Small intestine (tissue), 7 donors: ENCODE measurements at regions not wholly inside any gene's neighbourhood (a gene's known extent, or its start where the extent isn't known, plus 50 kb on each side); places are given as distances from the start of the nearest gene placed in this dataset.
A peak's percentile ranks its signal among the peaks of the same experiment; 100 is the strongest.

ENCODE experiments used
- DNase-seq, 2 donors: peaks; one replicate each; pipeline versions ENCODE4 v3.0.0 to v3.0.0-alpha.2; 2013
- FAIRE-seq: peaks from 2 replicates; lab custom pipeline; 2012; peaks lifted over from hg19 to GRCh38; lab: Jason Lieb, UNC
- H3K27ac ChIP-seq, 3 donors: one replicate each; pipeline ENCODE4 v1.5.1; 2013; ENCODE audit warnings: low read length in 2 of 3, mild to moderate bottlenecking in 2 of 3, control low read depth in 1 of 3, inconsistent platforms in 1 of 3, low read depth in 1 of 3, moderate library complexity in 1 of 3
- H3K27me3 ChIP-seq, 3 donors: one replicate each; pipeline ENCODE4 v1.6.1; 2013; ENCODE audit warnings: low read length in 3 of 3, inconsistent platforms in 1 of 3; ENCODE audit not compliant: control insufficient read depth in 3 of 3, insufficient read depth in 3 of 3
- H3K36me3 ChIP-seq, 3 donors: one replicate each; pipeline ENCODE4 v1.6.1; 2013; ENCODE audit warnings: low read length in 3 of 3, inconsistent platforms in 1 of 3, low read depth in 1 of 3, mild to moderate bottlenecking in 1 of 3, moderate library complexity in 1 of 3; ENCODE audit not compliant: control insufficient read depth in 3 of 3, insufficient read depth in 2 of 3
- H3K4me1 ChIP-seq, 3 donors: one replicate each; pipeline ENCODE4 v1.6.1; 2013; ENCODE audit warnings: low read length in 2 of 3, inconsistent platforms in 1 of 3, low read depth in 1 of 3, mild to moderate bottlenecking in 1 of 3, moderate library complexity in 1 of 3; ENCODE audit not compliant: control insufficient read depth in 3 of 3, insufficient read depth in 2 of 3
- H3K4me3 ChIP-seq, 3 donors: one replicate each; pipeline ENCODE4 v1.5.1; 2013; ENCODE audit warnings: low read length in 3 of 3, control low read depth in 1 of 3, inconsistent platforms in 1 of 3, low read depth in 1 of 3, mild to moderate bottlenecking in 1 of 3, moderate library complexity in 1 of 3
- H3K9me3 ChIP-seq, 2 donors: one replicate each; pipeline ENCODE4 v1.6.1; 2013; ENCODE audit warnings: low read depth in 1 of 2, low read length in 1 of 2; ENCODE audit not compliant: control insufficient read depth in 2 of 2, insufficient read depth in 1 of 2
- WGBS, 3 donors: extraction: QIAGEN DNeasy Blood & Tissue Kit; methylation state at CpG; one replicate each; pipeline ENCODE4 v1.1.7; 2013; 5-methylcytosine and 5-hydroxymethylcytosine counted together
- donor health status: healthy with polysubstance abuse.
- donor health status: control.
- donor health status: control.
- donor health status: Bipolar disorder and iron deficiency.
- donor health status: healthy.

DNA sequence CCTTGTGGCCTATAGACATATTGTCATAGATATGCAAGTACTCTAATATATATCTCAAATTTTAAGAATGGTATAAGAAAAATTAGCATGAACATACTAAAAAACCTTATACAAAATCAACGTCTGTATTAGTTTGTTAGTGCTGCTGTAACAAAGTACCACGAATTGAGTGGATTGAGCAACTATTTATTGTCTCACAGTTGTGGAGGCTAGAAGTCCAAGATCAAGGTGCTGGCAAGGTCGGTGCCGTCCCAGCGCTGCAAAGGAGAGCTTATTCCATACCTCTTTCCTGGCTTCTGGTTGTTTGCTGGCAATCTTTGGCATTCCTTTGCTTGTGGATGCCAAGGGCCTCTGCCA lies 317.6 kb upstream of the FERMT1 start:
- Histone ChIP-seq H3K4me3 (no peak overlapping the region), H3K4me1 (no peaks in the 10 kb centered on the region), H3K27ac (no peak overlapping the region), H3K27me3 (no peaks in the 10 kb centered on the region), H3K9me3 (no peaks in the 10 kb centered on the region), H3K36me3 (no peaks in the 10 kb centered on the region)
- no peak for DNase-seq
- 62 to 88% (median 81%) methylated on average over 5 of the region's 5 CpGs for WGBS, 3 donors
- no peak for FAIRE-seq

DNA sequence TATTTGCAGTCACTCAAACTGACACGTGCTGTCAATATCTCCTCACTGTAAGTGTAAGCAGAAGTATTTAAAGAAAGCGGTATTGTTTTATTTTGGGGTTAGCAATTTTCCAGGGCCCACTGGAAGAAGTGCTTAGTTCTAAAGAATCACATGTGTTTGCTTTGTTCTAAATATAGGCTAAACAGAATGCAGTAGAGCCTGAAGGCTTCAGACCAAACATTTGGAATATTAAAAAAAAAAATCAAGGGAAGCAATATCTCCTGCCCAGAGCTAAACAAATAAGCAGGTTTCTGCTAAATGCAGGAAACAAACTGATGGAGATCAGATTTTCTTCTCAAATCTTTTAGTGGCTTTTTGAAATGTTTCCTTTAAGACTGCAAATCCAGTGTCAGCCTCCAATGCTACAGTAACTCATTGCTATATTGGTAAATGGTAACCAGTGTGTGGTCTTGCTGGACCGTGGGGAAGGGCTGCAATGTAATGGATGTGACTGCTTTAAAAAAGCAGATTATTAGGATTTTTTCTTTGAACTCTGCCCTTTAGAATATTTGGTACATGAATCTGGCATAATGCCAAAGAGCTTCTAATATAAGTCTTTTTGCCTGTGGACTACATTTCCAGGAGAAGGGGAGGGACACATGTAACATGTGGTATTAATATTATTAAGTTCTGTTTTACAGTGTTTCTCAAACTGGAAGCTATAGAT lies 317.1 kb upstream of the FERMT1 start:
- H3K27ac ChIP-seq: no peak overlapping the region
- no peaks in the 10 kb centered on the region for H3K36me3 ChIP-seq
- H3K4me3 ChIP-seq: no peak overlapping the region
- 64 to 71% (median 66%) methylated on average over 3 of the region's 3 CpGs for WGBS, 3 donors
- no peaks in the 10 kb centered on the region for H3K27me3 ChIP-seq
- no peaks in the 10 kb centered on the region for H3K9me3 ChIP-seq
- no peaks in the 10 kb centered on the region for H3K4me1 ChIP-seq
- FAIRE-seq (no peak), DNase-seq (no peak)

DNA sequence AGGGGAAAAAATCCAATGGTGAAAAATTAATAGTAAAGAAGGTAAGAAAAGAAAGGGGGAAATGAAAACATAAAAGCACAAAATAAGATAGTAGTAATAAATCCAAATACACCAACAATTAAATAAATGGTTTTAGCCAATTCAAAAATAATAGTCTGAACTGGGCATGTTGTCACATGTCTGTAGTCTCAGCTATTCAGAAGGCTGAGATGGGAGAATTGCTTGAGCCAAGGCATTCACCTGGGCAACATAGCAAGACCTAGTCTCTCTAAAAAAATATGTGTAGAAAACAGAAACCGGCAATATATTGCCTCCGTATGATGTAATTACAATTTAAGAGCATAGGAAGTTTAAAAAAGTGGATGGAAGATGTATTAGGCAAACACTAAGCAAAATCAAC lies 311.3 kb upstream of the FERMT1 start:
- Histone ChIP-seq H3K36me3 (no peaks in the 10 kb centered on the region), H3K4me1 (no peaks in the 10 kb centered on the region), H3K9me3 (no peaks in the 10 kb centered on the region), H3K27ac (no peak overlapping the region), H3K27me3 (no peaks in the 10 kb centered on the region), H3K4me3 (no peak overlapping the region)
- DNase-seq: no peak
- whole genome bisulfite sequencing, 3 donors: 62 to 89% (median 65%) methylated on average over 2 of the region's 2 CpGs
- FAIRE-seq: no peak

DNA sequence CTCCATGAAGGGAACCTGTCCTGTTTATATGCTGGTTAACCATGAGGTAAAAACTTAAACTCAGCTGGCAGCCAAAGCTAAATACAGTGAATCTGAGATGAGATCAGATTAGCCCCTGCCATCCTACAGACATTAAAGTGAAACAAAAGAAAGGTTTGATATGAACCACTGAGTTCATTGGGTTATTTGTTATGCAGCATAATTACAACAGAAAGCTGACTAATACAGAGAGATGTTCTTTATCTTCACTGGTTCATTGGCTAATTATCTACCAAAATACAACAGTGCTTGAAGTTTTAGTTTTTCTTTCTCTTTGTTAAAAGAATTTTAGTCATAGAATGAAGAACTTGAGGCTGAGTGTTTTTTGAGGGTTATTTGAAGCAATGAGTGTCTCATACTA lies 307.6 kb upstream of the FERMT1 start:
- FAIRE-seq (no peak), DNase-seq (no peak)
- no peaks in the 10 kb centered on the region for H3K27me3 ChIP-seq
- H3K36me3 ChIP-seq: no peaks in the 10 kb centered on the region
- no peaks in the 10 kb centered on the region for H3K4me1 ChIP-seq
- no peak overlapping the region for H3K27ac ChIP-seq
- no peaks in the 10 kb centered on the region for H3K9me3 ChIP-seq
- no peak overlapping the region for H3K4me3 ChIP-seq

DNA sequence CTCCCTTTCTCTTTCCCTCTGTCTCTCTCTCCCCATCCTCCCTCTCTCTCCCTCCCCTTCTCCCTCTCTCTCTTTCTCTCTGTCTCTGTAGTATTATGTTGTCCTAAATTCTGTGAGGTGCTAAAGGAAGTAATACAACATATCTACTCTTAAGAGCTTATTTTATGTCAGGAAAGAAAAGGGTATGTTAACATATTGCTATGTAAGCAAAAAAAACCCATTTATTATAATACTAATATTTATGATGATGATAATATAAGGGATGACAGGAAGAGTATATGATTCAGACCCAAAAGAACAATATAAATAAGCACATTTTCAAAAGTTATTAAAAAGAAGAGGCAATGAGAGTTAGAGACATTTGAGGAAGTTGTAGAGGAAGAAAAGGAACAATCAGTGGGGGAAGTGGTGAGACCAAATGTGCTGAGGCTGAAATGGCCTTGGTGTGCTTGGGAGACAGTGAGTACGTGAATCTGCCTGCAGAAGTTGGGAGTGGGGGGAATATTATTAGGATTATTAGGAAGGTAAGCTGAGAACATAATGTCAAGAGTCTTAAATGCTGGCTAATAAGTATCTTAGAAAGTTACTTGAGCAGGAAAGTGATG lies 303.6 kb upstream of the FERMT1 start:
- WGBS, 3 donors: 53 to 65% (median 61%) methylated on average over 1 of the region's 1 CpG
- Histone ChIP-seq H3K4me1 (no peaks in the 10 kb centered on the region), H3K4me3 (no peak overlapping the region), H3K9me3 (no peaks in the 10 kb centered on the region), H3K36me3 (no peaks in the 10 kb centered on the region), H3K27ac (no peak overlapping the region), H3K27me3 (no peaks in the 10 kb centered on the region)
- FAIRE-seq (no peak), DNase-seq (no peak)

DNA sequence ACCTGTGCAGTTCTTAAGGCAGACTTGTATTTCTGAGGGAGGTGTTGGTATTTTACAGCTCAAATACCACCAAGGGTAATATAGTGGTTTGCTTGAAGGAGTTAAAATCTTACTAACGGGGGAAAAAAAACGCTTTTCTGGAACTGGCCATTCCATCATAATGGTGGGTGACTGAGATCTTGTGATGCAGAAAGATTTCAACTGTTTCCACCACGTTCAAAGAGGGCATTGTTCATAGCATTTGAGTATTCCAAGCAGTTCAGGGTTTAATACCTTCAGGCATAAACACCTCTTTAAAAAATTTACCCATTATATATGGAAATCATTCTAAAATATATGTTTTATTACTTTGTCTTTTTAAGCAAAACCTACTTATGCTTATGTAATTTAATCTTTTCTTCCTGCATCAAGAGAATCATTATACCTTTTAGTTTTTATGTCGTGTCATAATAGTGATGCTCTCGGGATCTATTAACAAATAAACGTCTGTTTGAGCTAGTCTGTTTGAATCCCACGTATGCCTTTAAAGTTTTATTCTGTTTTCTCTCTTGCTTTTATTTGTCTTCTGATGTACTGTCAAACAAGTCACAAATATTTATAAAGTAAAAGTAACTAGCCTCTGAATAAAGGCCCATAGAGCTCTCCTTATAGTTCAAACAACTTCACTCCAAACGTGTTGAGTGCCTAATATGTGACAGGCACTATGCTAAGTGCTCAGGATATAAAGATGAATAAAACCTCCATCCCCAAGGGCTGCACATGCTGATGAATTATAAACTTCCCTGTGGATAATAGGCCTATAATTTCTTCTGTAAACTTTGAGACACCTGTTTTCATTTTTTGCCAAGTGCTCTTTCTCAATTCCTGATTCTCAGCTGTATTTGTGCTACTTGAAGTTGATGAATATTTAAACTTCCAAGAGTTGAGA lies 298.8 kb upstream of the FERMT1 start:
- DNase-seq: no peak
- no peak for FAIRE-seq

DNA sequence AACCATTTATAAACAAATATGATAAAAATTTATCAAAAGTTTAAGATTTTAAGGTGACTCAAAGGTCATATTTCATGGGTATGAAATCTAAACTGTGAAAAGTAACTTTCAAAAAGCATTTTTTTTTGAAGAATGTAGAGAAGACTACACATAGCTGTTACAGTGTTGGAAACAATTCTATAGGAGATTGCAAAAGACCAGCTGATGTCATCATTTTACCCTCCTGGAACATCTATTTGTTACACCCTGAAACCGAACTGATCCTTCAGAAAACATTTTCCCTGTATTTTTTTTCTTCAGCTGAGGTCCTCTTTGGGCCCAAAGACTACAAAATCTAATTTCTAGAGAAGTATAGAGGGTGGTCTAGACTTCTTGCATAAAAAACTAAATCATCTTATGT lies 297.5 kb upstream of the FERMT1 start:
- Histone ChIP-seq H3K27me3 (no peaks in the 10 kb centered on the region), H3K36me3 (no peaks in the 10 kb centered on the region), H3K9me3 (no peaks in the 10 kb centered on the region), H3K27ac (no peak overlapping the region), H3K4me3 (no peak overlapping the region), H3K4me1 (no peaks in the 10 kb centered on the region)
- no peak for DNase-seq
- WGBS, 3 donors: 51 to 59% (median 52%) methylated on average over 1 of the region's 1 CpG
- no peak for FAIRE-seq

More for the DNA sequence above, 298.8 kb upstream of the FERMT1 start:
- WGBS, 3 donors: 59 to 73% (median 67%) methylated on average over 8 of the region's 8 CpGs
- Histone ChIP-seq H3K4me1 (no peaks in the 10 kb centered on the region), H3K36me3 (no peaks in the 10 kb centered on the region), H3K27ac (no peak overlapping the region), H3K27me3 (no peaks in the 10 kb centered on the region), H3K9me3 (no peaks in the 10 kb centered on the region), H3K4me3 (no peak overlapping the region)

DNA sequence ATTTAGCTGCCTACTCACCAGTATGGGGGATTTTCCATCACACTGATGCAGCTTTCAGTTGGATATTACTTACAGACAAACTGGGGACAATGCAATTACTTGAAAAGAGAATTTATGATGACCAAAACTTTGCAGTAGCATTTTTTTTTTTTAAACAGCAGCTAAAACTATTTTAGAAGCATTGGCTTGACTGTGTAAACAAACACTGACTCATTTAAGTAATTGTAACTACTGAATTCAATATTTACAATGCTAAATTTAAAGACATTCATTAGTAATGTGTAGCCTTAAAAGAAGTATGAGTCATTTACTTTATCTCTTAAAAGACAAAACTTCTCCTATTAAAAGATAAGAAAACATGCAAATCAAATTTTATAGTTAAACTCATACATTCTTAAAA lies 295.9 kb upstream of the FERMT1 start:
- Histone ChIP-seq H3K9me3 (no peaks in the 10 kb centered on the region), H3K36me3 (no peaks in the 10 kb centered on the region), H3K4me1 (no peaks in the 10 kb centered on the region), H3K4me3 (no peak overlapping the region), H3K27ac (no peak overlapping the region), H3K27me3 (no peaks in the 10 kb centered on the region)
- DNase-seq: no peak
- peak; percentile 30 for FAIRE-seq
